ENCODE measurements at regions not wholly inside any gene's neighbourhood (a gene's known extent, or its start where the extent isn't known, plus 50 kb on each side); places are given as distances from the start of the nearest gene placed in this dataset.

- TF ChIP-seq CTCF (IDR thresholded peaks at IDR 0.05; ENCODE audit: low read depth, low read length, poor library complexity, severe bottlenecking): no peak
- TF ChIP-seq EZH2phosphoT487 (IDR thresholded peaks at IDR 0.05; ENCODE audit: borderline replicate concordance, low read length): no peak
Observed at GRCh38 chr12:17928708-17929366, 161.2 kb downstream of the RERGL start.

All from DOHH2 (cell line).